ENCODE measurements at regions not wholly inside any gene's neighbourhood (a gene's known extent, or its start where the extent isn't known, plus 50 kb on each side); places are given as distances from the start of the nearest gene placed in this dataset.
"Not testable (repeated sequence)": the region's sequence is repeated elsewhere in the genome, so short reads cannot be mapped to it uniquely, and the experiment has no call there.

DNA sequence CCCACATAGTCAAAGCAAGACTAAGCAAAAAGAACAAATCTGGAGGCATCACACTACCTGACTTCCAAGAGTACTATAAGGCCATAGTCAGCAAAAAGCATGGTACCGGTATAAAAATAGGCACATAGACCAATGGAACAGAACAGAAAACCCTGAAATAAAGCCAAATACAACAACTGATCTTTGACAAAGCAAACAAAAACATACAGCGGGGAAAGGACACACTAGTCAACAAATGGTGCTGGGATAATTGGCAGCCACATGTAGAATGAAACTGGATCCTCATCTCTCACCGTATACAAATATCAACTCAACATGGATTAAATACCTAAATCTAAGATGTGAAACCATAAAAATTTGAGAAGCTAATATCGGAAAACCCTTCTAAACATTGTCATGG, 819.3 kb upstream of the FRG1 start:
- FAIRE-seq: no peak

GRCh38 chr4:189124149-189124758, 816.4 kb upstream of the FRG1 start:
- no peak for FAIRE-seq

GRCh38 chr4:189124791-189125190, 815.9 kb upstream of the FRG1 start:
- FAIRE-seq: no peak

DNA sequence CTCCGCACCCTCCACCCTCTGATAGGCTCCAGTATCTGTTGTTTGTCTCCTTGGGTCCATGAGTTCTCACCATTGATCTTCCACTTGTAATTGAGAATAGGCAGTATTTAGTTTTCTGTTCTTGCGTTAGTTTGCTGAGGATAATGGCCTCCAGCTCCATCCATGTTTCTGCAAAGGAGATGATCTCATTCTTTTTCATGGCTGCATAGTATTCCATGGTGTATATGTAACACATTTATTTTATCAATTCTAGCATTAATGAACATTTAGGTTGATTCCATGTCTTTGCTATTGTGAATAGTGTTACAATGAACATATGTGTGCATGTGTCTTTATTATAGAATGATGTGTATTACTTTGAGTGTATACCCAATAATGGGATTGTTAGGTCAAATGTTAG, 814.6 kb upstream of the FRG1 start:
- FAIRE-seq: no peak

- FAIRE-seq: no peak
Observed at GRCh38 chr4:189128341-189128740, 812.3 kb upstream of the FRG1 start.

GRCh38 chr4:189129044-189129694, 811.5 kb upstream of the FRG1 start:
- FAIRE-seq: no peak

- FAIRE-seq: no peak
Observed at GRCh38 chr4:189131118-189131517, 809.6 kb upstream of the FRG1 start.

GRCh38 chr4:189136462-189136861, 804.2 kb upstream of the FRG1 start:
- FAIRE-seq: no peak

DNA sequence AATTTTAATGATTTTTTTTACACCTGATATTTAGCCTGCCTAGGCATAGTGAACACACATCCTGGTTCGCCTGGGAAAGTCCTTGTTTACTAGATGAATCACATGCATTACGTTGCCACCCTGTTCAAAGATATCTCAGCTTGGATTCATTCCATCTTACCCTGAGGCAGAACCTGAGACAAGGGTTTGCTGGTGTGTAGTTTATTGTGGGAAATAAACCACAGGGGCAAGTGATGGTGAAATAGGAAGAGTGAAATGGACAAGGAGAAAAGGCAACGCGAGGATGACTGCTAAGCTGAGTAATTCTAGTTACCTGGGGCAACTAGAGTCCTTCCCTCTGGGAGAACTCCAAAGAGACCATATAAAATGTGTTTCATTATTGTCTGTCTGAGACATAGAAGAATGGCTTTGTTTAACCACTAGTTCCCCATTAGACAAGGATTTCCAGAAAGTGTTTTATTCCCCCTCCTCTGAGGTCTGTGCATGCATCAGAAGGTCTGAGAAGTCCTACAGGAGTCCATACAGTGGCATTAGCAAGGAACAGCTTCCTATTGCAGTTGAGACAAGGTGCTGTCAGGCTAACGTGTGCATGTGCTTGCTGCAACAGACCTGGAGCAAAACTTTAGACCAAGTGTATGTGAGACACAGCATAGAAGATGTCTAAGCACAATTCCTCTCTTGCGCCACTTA, 797.3 kb upstream of the FRG1 start:
- FAIRE-seq: no peak

DNA sequence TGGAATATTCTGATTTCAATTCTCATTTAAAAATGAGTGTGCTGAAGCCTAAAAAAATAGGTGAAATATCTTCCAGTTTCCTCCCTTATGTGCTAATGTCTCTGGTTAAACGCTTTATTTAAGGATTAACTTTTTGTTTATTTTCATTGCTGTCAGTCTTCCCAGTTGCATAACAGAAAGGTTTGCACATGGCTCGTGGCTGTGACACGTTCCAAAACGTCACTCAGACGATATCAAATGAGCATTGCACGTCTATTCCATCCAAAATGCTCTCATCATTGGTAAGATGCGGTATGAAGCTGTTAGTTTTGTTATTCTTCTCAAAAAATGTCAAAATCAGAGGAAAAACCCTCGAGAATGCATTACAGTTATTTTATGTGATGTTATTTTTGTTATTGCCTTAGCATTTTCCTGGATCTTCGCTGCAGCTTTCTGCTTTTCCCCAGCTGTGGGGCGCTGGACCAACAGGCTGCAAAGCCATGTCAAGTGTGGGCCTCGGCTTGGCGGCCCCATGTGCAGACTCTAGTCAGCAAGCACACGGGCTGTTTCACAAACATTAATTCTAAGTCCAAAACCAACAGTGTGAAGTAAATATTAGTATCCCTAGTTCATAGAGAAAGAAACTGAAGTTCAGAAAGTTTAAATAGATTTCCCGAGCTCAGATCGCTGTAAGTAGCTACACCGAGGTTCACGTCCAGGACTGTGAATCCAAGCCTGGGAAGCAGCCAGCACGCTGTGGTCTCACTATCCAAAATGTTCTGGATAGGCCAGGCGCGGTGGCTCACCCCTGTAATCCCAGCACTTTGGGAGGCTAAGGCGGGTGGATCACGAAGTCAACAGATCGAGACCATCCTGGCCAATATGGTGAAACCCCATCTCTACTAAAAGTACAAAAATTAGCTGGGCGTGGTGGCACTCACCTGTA, 793.4 kb upstream of the FRG1 start:
- FAIRE-seq: no peak

- not testable (repeated sequence) for FAIRE-seq
Observed at GRCh38 chr4:189155083-189155482, 785.6 kb upstream of the FRG1 start.

DNA sequence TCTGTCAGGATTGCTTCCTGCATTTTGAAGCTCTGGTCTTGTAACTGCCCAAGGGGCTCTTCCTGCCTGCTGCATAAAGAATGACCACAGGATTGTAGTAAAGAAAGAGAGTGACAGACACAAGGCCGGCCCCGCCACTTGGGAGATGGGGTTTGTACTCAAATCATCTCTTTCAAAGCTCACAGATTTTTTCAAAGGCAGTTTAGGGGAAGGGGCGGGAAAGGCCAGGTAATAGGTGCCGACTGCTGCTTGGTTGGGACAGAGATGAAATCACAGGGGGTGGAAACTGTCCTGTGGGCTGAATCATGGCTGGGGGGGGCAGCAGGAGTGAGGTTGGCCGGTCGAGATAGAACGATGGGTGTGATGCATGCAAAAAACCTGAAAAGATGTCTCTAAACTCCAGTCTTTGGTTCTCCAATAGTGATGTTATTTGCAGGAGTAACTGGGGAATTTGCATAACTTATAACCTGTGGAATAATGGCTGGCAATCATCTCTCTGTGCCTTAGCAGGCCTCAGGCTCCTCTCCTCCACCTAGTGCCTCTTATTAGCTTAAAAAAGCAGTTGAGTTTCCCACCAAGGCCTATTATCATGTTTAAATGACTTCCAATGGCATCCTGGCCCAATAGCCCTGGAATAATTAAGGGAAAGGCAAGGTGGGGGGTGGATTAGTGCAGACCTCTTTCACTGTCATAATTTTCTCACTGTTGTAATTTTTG, 778.4 kb upstream of the FRG1 start:
- FAIRE-seq: no peak

- FAIRE-seq: no peak
Observed at GRCh38 chr4:189162888-189163287, 777.8 kb upstream of the FRG1 start.

GRCh38 chr4:189176002-189176401, 764.7 kb upstream of the FRG1 start:
- no peak for FAIRE-seq

DNA sequence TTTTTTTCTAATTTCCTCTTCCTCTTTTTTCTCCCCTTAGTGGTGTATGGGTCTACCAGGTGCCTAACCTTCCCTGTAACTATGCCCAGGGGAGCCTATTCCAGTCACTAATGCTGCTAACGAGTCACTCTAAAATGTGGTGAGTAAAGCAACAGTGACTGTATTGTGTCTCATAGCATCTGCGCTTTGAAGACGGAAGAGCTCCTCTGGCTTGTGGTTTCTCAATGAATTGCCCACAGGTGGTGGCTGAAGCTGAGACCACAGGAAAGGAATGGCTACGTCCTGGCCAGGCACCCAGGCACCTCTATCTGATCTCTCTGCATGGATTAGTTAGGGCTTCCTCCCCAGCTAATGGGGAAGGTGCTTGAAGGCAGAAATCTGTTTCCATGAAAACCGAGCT, 763.5 kb upstream of the FRG1 start:
- FAIRE-seq: no peak

GRCh38 chr4:189178125-189178746, 762.4 kb upstream of the FRG1 start:
- no peak for FAIRE-seq

GRCh38 chr4:189185810-189186432, 754.8 kb upstream of the FRG1 start:
- no peak for FAIRE-seq

- FAIRE-seq: no peak
Observed at GRCh38 chr4:189187531-189188052, 753.1 kb upstream of the FRG1 start.

DNA sequence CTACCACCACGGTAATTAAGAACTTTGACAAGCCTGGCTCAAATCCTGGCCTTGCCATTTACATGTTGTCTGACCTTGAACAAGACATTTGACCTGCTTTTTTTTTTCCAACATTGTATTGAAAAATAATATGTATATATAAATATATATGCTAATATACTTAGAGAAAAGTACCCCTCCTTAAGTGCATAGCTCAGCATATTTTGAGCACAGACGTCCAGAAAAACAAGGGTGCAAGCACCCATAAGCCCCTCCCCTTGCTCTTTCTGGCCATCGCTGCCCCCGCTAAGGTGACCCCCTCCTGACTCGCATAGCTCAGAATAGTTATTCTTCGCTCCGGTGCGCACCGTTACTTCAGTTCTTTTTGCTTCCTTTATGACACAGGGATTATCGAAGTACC, 742.0 kb upstream of the FRG1 start:
- no peak for FAIRE-seq

- no peak for FAIRE-seq
Observed at GRCh38 chr4:189200353-189200752, 740.3 kb upstream of the FRG1 start.

DNA sequence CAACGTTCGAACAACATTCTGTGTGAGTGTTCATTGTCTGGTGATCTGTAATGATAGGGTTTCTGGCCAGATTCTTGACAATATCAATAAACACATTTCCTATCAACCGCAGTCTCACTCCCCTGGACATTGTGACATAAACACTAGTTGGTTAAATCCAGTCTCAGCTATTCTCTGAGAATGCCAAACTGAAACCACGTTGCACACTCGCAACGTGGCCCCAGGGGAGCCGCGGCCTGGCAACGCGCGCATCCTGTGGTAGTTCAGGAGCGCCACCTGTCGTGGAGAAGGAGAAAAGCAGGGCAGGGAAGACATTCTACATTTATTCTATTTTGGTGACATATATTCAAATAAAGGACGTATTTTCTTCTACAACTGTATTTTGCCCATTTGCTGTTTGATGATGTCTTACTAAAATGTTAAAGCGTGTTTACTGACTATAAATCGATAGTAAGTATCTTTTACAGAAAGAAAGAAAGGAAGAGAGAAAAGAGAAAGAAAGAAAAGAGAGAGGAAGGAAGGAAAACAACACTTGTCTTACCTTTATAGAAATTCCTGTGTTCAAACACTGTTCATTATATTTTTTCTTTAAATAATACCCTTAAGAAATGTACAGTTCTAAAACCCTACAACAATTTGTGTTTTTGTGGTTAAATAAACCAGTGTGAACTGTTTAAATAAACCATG, 738.3 kb upstream of the FRG1 start:
- FAIRE-seq: no peak

Data from colon (tissue), 2 donors.